AG04449 (cell line): ENCODE measurements at regions not wholly inside any gene's neighbourhood (a gene's known extent, or its start where the extent isn't known, plus 50 kb on each side); places are given as distances from the start of the nearest gene placed in this dataset.

Source experiments
- CTCF ChIA-PET: fragments of 350-600 bp; formaldehyde crosslinking; extraction: SDS; loops from one replicate; lab custom pipeline; 2021; ENCODE audit warnings: antibody characterized with exemption; lab: Yijun Ruan, JAX
- POLR2A ChIA-PET: fragments of 400-600, 350-600 bp; formaldehyde crosslinking; extraction: SDS; loops from one replicate; lab custom pipeline; 2020; ENCODE audit warnings: antibody characterized with exemption, inconsistent platforms; lab: Yijun Ruan, JAX
- DNase-seq: peaks from one replicate; pipeline ENCODE4 v3.0.0-alpha.2; 2010; ENCODE audit warnings: low read depth, low spot score
- H3K4me3 ChIP-seq: 2 replicates; pipeline ENCODE4 v1.5.1; 2011; ENCODE audit warnings: low read depth, mild to moderate bottlenecking, control low read depth, low read length
- CTCF ChIP-seq: IDR thresholded peaks from one replicate; pipeline ENCODE4 v1.5.1; 2011; ENCODE audit warnings: mild to moderate bottlenecking, moderate library complexity, low read length, control low read depth, inconsistent platforms; ENCODE audit not compliant: insufficient read depth; ENCODE audit errors: missing control alignments

GRCh38 chr13:38566519-38566918 is 120.4 kb upstream of the FREM2 start:
- ChIA-PET CTCF (no interaction called here), POLR2A (no interaction called here)
- no peak for DNase-seq
- no peak for TF ChIP-seq CTCF
- H3K4me3 ChIP-seq = no peak overlapping the region

GRCh38 chr13:38570706-38571105 is 116.2 kb upstream of the FREM2 start:
- CTCF ChIA-PET = interaction anchor here (1.0 to 2.2 kb wide), 2 partner anchors 8 to 12 kb away, joined by 4 to 6 read pairs; no protein-coding TSS in a partner anchor
- no peak for DNase-seq
- TF ChIP-seq CTCF = no peak
- H3K4me3 ChIP-seq = no peak overlapping the region
- POLR2A ChIA-PET = no interaction called here

GRCh38 chr13:38575427-38575826 is 111.5 kb upstream of the FREM2 start:
- H3K4me3 ChIP-seq = no peak overlapping the region
- TF ChIP-seq CTCF = no peak
- POLR2A ChIA-PET = no interaction called here
- DNase-seq = no peak
- CTCF ChIA-PET = no interaction called here

GRCh38 chr13:38577048-38577447 is 109.8 kb upstream of the FREM2 start:
- no peak for DNase-seq
- CTCF ChIA-PET = no interaction called here

GRCh38 chr13:38582133-38582532 is 104.7 kb upstream of the FREM2 start:
- DNase-seq = no peak
- no peak overlapping the region for H3K4me3 ChIP-seq
- CTCF ChIA-PET = interaction anchor here (0.7 to 1.5 kb wide), 13 partner anchors 9 to 974 kb away, joined by 3 to 7 read pairs (median 3); no protein-coding TSS in a partner anchor
- no peak for TF ChIP-seq CTCF
- POLR2A ChIA-PET = no interaction called here

More at GRCh38 chr13:38577048-38577447, 109.8 kb upstream of the FREM2 start:
- TF ChIP-seq CTCF = no peak
- POLR2A ChIA-PET = no interaction called here
- no peak overlapping the region for H3K4me3 ChIP-seq

- ChIA-PET POLR2A (no interaction called here), CTCF (no interaction called here)
- no peak for DNase-seq
- H3K4me3 ChIP-seq = no peak overlapping the region
- TF ChIP-seq CTCF = no peak
Observed at GRCh38 chr13:38590230-38590629, 96.6 kb upstream of the FREM2 start.
